ENCODE measurements at regions not wholly inside any gene's neighbourhood (a gene's known extent, or its start where the extent isn't known, plus 50 kb on each side); places are given as distances from the start of the nearest gene placed in this dataset.

DNA sequence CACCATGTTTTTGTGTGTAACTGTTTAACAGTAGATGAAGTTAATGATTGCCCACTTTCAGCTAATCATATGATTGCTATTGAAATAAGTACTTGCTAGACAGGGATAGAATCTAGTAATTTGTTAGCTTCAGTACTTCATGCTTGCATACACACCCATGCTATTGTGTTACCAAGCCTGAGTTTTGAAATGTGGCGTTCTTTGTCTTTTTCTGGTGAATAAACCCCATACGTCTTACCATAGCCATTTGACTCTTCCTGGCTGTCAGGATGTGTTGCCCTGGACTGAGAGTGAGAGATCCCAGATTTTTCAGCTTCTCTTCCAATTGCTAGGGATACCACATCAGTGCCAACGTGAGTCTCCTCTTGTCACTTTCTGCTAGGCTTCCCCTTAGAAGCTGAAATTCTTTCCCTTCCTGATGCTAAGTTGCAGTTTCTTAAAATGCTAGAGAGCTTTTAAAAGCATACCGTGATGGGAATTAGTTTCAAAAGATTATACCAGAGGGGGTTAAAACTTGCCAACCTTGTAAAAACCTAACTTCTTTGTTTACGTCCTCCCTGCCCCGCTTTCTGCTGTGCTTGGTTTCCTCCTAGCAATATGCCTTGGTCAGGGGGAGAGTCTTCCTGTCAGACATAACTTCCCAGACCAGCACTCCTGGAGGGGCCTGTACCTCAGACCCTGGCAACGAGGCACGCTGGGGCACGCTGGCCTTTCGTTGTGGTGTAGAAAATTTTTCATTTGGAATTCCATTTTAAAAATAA is 62.9 kb upstream of the ULK4 start:
- DNase-seq (ENCODE audit: low spot score) = no peak
- Mint-ChIP-seq H3K9me3 (ENCODE audit: low read depth) (no peaks in the 10 kb centered on the region), H3K27me3 (ENCODE audit: low read depth) (no peaks in the 10 kb centered on the region), H3K4me1 (ENCODE audit: low read depth) (peaks cover 73% of the 10 kb centered on the region), H3K36me3 (ENCODE audit: low read depth) (peaks cover 3% of the 10 kb centered on the region), H3K27ac (ENCODE audit: unreplicated experiment) (peak overlapping the region; percentile 100), H3K4me3 (ENCODE audit: unreplicated experiment) (peak overlapping the region; percentile 54)
- TF ChIP-seq, protein P1, sequence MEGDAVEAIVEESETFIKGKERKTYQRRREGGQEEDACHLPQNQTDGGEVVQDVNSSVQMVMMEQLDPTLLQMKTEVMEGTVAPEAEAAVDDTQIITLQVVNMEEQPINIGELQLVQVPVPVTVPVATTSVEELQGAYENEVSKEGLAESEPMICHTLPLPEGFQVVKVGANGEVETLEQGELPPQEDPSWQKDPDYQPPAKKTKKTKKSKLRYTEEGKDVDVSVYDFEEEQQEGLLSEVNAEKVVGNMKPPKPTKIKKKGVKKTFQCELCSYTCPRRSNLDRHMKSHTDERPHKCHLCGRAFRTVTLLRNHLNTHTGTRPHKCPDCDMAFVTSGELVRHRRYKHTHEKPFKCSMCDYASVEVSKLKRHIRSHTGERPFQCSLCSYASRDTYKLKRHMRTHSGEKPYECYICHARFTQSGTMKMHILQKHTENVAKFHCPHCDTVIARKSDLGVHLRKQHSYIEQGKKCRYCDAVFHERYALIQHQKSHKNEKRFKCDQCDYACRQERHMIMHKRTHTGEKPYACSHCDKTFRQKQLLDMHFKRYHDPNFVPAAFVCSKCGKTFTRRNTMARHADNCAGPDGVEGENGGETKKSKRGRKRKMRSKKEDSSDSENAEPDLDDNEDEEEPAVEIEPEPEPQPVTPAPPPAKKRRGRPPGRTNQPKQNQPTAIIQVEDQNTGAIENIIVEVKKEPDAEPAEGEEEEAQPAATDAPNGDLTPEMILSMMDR (IDR thresholded peaks at IDR 0.05) = no peak

DNA sequence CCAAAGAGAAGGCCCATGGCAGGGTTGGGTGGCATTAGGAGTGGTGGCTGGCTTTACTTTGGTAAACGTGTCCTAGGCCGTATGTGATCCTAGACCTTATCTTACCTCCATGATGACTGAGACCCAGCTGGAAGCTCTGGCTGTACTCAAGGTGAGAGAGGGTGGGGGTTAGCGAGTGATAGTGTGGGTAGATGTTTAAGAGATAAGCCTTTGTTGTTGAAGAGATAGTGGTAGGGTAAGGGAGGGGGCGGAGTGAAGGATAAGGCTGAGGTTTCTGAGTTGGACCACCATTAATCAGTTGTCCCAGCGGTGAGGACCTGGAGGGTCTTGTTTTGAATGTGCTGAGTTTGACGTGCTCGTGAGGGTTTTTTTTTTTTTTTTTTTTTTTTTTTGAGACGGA is 61.5 kb upstream of the ULK4 start:
- H3K27me3 Mint-ChIP-seq (ENCODE audit: low read depth) = no peaks in the 10 kb centered on the region
- DNase-seq (ENCODE audit: low spot score) = no peak
- H3K36me3 Mint-ChIP-seq (ENCODE audit: low read depth) = peaks cover under 1% of the 10 kb centered on the region
- peak overlapping the region; percentile 49 for H3K27ac Mint-ChIP-seq (ENCODE audit: unreplicated experiment)
- H3K4me1 Mint-ChIP-seq (ENCODE audit: low read depth) = peaks cover 79% of the 10 kb centered on the region
- H3K4me3 Mint-ChIP-seq (ENCODE audit: unreplicated experiment) = no peak overlapping the region
- H3K9me3 Mint-ChIP-seq (ENCODE audit: low read depth) = no peaks in the 10 kb centered on the region
- TF ChIP-seq, protein P1 (IDR thresholded peaks at IDR 0.05) = no peak

DNA sequence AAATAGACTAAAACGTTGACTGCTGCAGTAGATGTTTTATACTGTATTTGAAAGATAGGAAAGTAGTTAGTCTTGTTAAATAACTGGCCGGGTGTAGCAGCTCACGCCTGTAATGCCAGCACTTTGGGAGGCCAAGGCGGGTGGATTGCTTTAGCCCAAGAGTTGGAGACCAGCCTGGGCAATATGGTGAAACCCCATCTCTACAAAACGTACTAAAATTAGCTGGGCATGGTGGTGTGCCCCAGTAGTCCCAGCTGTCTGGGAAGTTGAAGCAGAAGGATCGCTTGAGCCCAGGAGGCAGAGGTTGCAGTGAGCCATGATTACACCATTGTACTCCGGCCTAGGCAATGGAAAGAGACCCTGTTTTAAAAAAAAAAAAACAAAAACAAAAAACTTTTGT is 60.5 kb upstream of the ULK4 start:
- Mint-ChIP-seq H3K4me3 (ENCODE audit: unreplicated experiment) (peak overlapping the region; percentile 7), H3K9me3 (ENCODE audit: low read depth) (no peaks in the 10 kb centered on the region), H3K36me3 (ENCODE audit: low read depth) (no peaks in the 10 kb centered on the region), H3K4me1 (ENCODE audit: low read depth) (peaks cover 80% of the 10 kb centered on the region), H3K27ac (ENCODE audit: unreplicated experiment) (peak overlapping the region; percentile 49), H3K27me3 (ENCODE audit: low read depth) (no peaks in the 10 kb centered on the region)
- DNase-seq (ENCODE audit: low spot score) = no peak
- TF ChIP-seq, protein P1 (IDR thresholded peaks at IDR 0.05) = no peak

DNA sequence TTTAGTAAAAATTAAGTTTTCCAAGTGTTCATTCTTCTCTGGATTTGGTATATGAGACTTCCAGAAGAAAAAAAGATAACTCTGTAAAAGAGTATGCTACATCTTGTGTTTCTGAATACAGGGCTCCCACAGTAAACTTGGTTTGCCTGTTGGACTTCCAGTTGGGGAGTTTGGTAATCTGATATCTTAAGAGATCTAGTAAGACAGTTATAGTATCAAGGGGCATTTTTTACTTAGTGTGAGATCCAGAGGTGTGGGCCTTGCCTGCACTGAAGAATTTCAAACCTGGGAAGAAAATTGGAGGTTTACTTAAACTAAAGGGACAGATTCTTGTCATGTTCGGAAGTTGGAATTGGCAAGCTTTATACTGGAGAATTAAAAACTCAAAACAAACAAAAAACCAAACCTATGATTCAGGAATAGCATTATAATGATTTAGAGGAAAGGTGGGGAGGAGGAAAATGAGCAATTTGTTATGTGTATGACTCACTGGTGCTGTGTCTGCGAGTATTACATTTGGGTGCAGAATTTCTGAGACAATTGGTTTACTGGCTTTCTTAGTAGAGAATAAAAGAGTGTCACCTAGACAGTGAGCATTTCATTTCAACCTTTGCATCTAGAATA is 58.9 kb upstream of the ULK4 start:
- no peak overlapping the region for H3K4me3 Mint-ChIP-seq (ENCODE audit: unreplicated experiment)
- peak overlapping the region; percentile 49 for H3K27ac Mint-ChIP-seq (ENCODE audit: unreplicated experiment)
- TF ChIP-seq, protein P1 (IDR thresholded peaks at IDR 0.05) = no peak
- no peaks in the 10 kb centered on the region for H3K36me3 Mint-ChIP-seq (ENCODE audit: low read depth)
- DNase-seq (ENCODE audit: low spot score) = no peak
- H3K4me1 Mint-ChIP-seq (ENCODE audit: low read depth) = peaks cover 83% of the 10 kb centered on the region
- no peaks in the 10 kb centered on the region for H3K9me3 Mint-ChIP-seq (ENCODE audit: low read depth)
- H3K27me3 Mint-ChIP-seq (ENCODE audit: low read depth) = no peaks in the 10 kb centered on the region

DNA sequence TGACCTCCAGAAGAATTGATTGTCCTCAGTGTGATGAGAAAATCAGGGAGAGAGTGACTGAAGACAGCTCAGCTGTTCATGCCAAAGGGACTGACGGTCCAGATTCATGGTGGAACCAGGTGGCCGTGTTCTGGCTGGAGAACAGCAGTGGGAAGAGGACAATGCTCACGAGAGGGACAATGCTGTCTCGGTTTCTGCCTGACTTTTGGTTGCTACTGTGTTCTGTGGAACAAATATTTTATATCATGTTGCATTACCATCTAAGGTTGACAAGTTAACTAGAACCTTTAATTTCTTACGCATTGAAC is 58.0 kb upstream of the ULK4 start:
- TF ChIP-seq, protein P1 (IDR thresholded peaks at IDR 0.05) = no peak
- DNase-seq (ENCODE audit: low spot score) = no peak
- Mint-ChIP-seq H3K4me3 (ENCODE audit: unreplicated experiment) (no peak overlapping the region), H3K36me3 (ENCODE audit: low read depth) (no peaks in the 10 kb centered on the region), H3K27ac (ENCODE audit: unreplicated experiment) (no peak overlapping the region), H3K4me1 (ENCODE audit: low read depth) (peaks cover 83% of the 10 kb centered on the region), H3K27me3 (ENCODE audit: low read depth) (no peaks in the 10 kb centered on the region), H3K9me3 (ENCODE audit: low read depth) (no peaks in the 10 kb centered on the region)
